BE2C (cell line): ENCODE measurements at regions not wholly inside any gene's neighbourhood (a gene's known extent, or its start where the extent isn't known, plus 50 kb on each side); places are given as distances from the start of the nearest gene placed in this dataset.

Experiments
- DNase-seq: peaks from one replicate; pipeline ENCODE4 v3.0.0-alpha.2; 2020
- H3K27me3 ChIP-seq: fragments of 250-450 bp; sonication (Bioruptor Pico); 2 replicates; pipeline ENCODE4 v1.5.1; 2020; ENCODE audit warnings: mild to moderate bottlenecking
- H3K36me3 ChIP-seq: fragments of 250-450 bp; sonication (Bioruptor Pico); 2 replicates; pipeline ENCODE4 v1.5.1; 2020; ENCODE audit warnings: mild to moderate bottlenecking
- H3K4me1 ChIP-seq: fragments of 250-450 bp; sonication (Bioruptor Pico); 2 replicates; pipeline ENCODE4 v1.5.1; 2020
- H3K4me3 ChIP-seq: 2 replicates; pipeline ENCODE4 v1.5.1; 2011; ENCODE audit warnings: low read depth, low read length
- H3K9me3 ChIP-seq: fragments of 250-450 bp; sonication (Bioruptor Pico); 2 replicates; pipeline ENCODE4 v1.5.1; 2020
- CTCF ChIP-seq: IDR thresholded peaks from 2 replicates; pipeline ENCODE4 v1.5.1; 2012; ENCODE audit warnings: mild to moderate bottlenecking, low read depth, low read length

- H3K4me1 ChIP-seq, result no peaks in the 10 kb centered on the region
- no peaks in the 10 kb centered on the region for H3K9me3 ChIP-seq
- H3K27me3 ChIP-seq, result no peaks in the 10 kb centered on the region
- H3K36me3 ChIP-seq, result no peaks in the 10 kb centered on the region
- no peak overlapping the region for H3K4me3 ChIP-seq
- DNase-seq, result no peak
- TF ChIP-seq CTCF, result no peak
These were observed 155.8 kb downstream of the TMCO5A start for GRCh38 chr15:38090223-38090622.

- Histone ChIP-seq H3K36me3 (no peaks in the 10 kb centered on the region), H3K9me3 (no peaks in the 10 kb centered on the region), H3K4me3 (no peak overlapping the region), H3K27me3 (no peaks in the 10 kb centered on the region), H3K4me1 (no peaks in the 10 kb centered on the region)
- no peak for DNase-seq
- TF ChIP-seq CTCF, result no peak
These were observed 156.2 kb downstream of the TMCO5A start for GRCh38 chr15:38090678-38091077.

- Histone ChIP-seq H3K4me3 (no peak overlapping the region), H3K4me1 (no peaks in the 10 kb centered on the region), H3K27me3 (no peaks in the 10 kb centered on the region), H3K9me3 (no peaks in the 10 kb centered on the region), H3K36me3 (no peaks in the 10 kb centered on the region)
- DNase-seq, result no peak
- no peak for TF ChIP-seq CTCF
These were observed 156.7 kb downstream of the TMCO5A start for GRCh38 chr15:38091078-38091645.

GRCh38 chr15:38093931-38094330 lies 158.7 kb upstream of the SPRED1 start:
- Histone ChIP-seq H3K4me3 (no peak overlapping the region), H3K36me3 (no peaks in the 10 kb centered on the region), H3K27me3 (no peaks in the 10 kb centered on the region), H3K9me3 (no peaks in the 10 kb centered on the region), H3K4me1 (no peaks in the 10 kb centered on the region)
- TF ChIP-seq CTCF, result no peak
- DNase-seq, result no peak

GRCh38 chr15:38102972-38103371 lies 149.7 kb upstream of the SPRED1 start:
- no peak for DNase-seq
- H3K4me1 ChIP-seq, result no peaks in the 10 kb centered on the region
- H3K9me3 ChIP-seq, result no peaks in the 10 kb centered on the region
- no peak for TF ChIP-seq CTCF
- no peak overlapping the region for H3K4me3 ChIP-seq
- no peaks in the 10 kb centered on the region for H3K36me3 ChIP-seq
- H3K27me3 ChIP-seq, result peaks cover 5% of the 10 kb centered on the region; the same call in 1 of the 2 replicates

GRCh38 chr15:38103564-38103963 lies 149.1 kb upstream of the SPRED1 start:
- no peak for TF ChIP-seq CTCF
- Histone ChIP-seq H3K9me3 (no peaks in the 10 kb centered on the region), H3K36me3 (no peaks in the 10 kb centered on the region), H3K4me3 (no peak overlapping the region), H3K4me1 (no peaks in the 10 kb centered on the region), H3K27me3 (peaks cover 5% of the 10 kb centered on the region; the same call in 1 of the 2 replicates)
- DNase-seq, result no peak
